H9 (cell line): ENCODE measurements at regions not wholly inside any gene's neighbourhood (a gene's known extent, or its start where the extent isn't known, plus 50 kb on each side); places are given as distances from the start of the nearest gene placed in this dataset.

Experiments
- DNase-seq: peaks from one replicate; pipeline ENCODE4 v3.0.0-alpha.2; 2017
- H2AFZ ChIP-seq: one replicate; pipeline ENCODE4 v1.6.1; 2013; ENCODE audit warnings: mild to moderate bottlenecking, low read length, control low read depth, moderate library complexity
- H2AK5ac ChIP-seq: 2 replicates; pipeline ENCODE4 v1.6.1; 2013; ENCODE audit warnings: low read length, control low read depth, mixed read lengths; ENCODE audit not compliant: insufficient read length
- H2BK120ac ChIP-seq: one replicate; pipeline ENCODE4 v1.6.1; 2013; ENCODE audit warnings: low read depth, mild to moderate bottlenecking, low read length, control low read depth, inconsistent platforms; ENCODE audit not compliant: poor library complexity, severe bottlenecking
- H2BK12ac ChIP-seq: 2 replicates; pipeline ENCODE4 v1.6.1; 2013; ENCODE audit warnings: low read length, control low read depth, mixed read lengths, low read depth; ENCODE audit not compliant: insufficient read length
- H2BK15ac ChIP-seq: 2 replicates; pipeline ENCODE4 v1.6.1; 2013; ENCODE audit warnings: low read depth, low read length, control low read depth
- H2BK20ac ChIP-seq: one replicate; pipeline ENCODE4 v1.6.1; 2013; ENCODE audit warnings: low read depth, mild to moderate bottlenecking, low read length, control low read depth, inconsistent platforms; ENCODE audit not compliant: poor library complexity, severe bottlenecking
- H2BK5ac ChIP-seq: 2 replicates; pipeline ENCODE4 v1.6.1; 2013; ENCODE audit warnings: low read length, control low read depth, mixed read lengths; ENCODE audit not compliant: insufficient read length
- H3K14ac ChIP-seq: 2 replicates; pipeline ENCODE4 v1.6.1; 2013; ENCODE audit warnings: low read length, control low read depth; ENCODE audit not compliant: insufficient read depth
- H3K18ac ChIP-seq: 2 replicates; pipeline ENCODE4 v1.6.1; 2013; ENCODE audit warnings: low read depth, mild to moderate bottlenecking, mixed read lengths, low read length, control low read depth; ENCODE audit not compliant: insufficient read length
- H3K23ac ChIP-seq: 2 replicates; pipeline ENCODE4 v1.6.1; 2013; ENCODE audit warnings: low read length, control low read depth, mixed read lengths, low read depth; ENCODE audit not compliant: insufficient read length
- H3K23me2 ChIP-seq: 2 replicates; pipeline ENCODE4 v1.6.1; 2013; ENCODE audit warnings: low read depth, mild to moderate bottlenecking, mixed read lengths, low read length, control low read depth; ENCODE audit not compliant: insufficient read length, poor library complexity, severe bottlenecking
- H3K27ac ChIP-seq: 2 replicates; pipeline ENCODE4 v1.5.1; 2013; ENCODE audit warnings: low read length, control low read depth, mixed read lengths, low read depth; ENCODE audit not compliant: insufficient read length
- H3K27me3 ChIP-seq: 2 replicates; pipeline ENCODE4 v1.6.1; 2013; ENCODE audit warnings: low read length, control low read depth, inconsistent platforms; ENCODE audit not compliant: insufficient read depth
- H3K4ac ChIP-seq: 2 replicates; pipeline ENCODE4 v1.6.1; 2013; ENCODE audit warnings: low read depth, mild to moderate bottlenecking, control low read depth, inconsistent platforms, low read length, moderate library complexity
- H3K4me1 ChIP-seq: 2 replicates; pipeline ENCODE4 v1.6.1; 2013; ENCODE audit warnings: low read length, control low read depth, inconsistent platforms; ENCODE audit not compliant: insufficient read depth
- H3K4me2 ChIP-seq: 2 replicates; pipeline ENCODE4 v1.6.1; 2013; ENCODE audit warnings: low read length, control low read depth, mixed read lengths; ENCODE audit not compliant: insufficient read length, insufficient read depth
- H3K56ac ChIP-seq: 2 replicates; pipeline ENCODE4 v1.6.1; 2013; ENCODE audit warnings: low read depth, mild to moderate bottlenecking, mixed read lengths, low read length, control low read depth; ENCODE audit not compliant: insufficient read length
- H3K79me1 ChIP-seq: 2 replicates; pipeline ENCODE4 v1.6.1; 2013; ENCODE audit warnings: low read depth, mild to moderate bottlenecking, moderate library complexity, low read length, control low read depth, inconsistent platforms; ENCODE audit not compliant: insufficient read depth, poor library complexity, severe bottlenecking
- H3K79me2 ChIP-seq: 2 replicates; pipeline ENCODE4 v1.6.1; 2013; ENCODE audit warnings: low read length, control low read depth, inconsistent platforms; ENCODE audit not compliant: insufficient read depth
- H3K9ac ChIP-seq: 2 replicates; pipeline ENCODE4 v1.6.1; 2013; ENCODE audit warnings: low read length, control low read depth, mixed read lengths; ENCODE audit not compliant: insufficient read length; ENCODE audit errors: extremely low read depth
- H3K9me3 ChIP-seq: one replicate; pipeline ENCODE4 v1.6.1; 2013; ENCODE audit warnings: low read depth, low read length, inconsistent platforms; ENCODE audit not compliant: control insufficient read depth
- H3T11ph ChIP-seq: one replicate; pipeline ENCODE4 v1.6.1; 2013; ENCODE audit warnings: mild to moderate bottlenecking, low read length, control low read depth, inconsistent platforms
- H4K20me1 ChIP-seq: one replicate; pipeline ENCODE4 v1.6.1; 2013; ENCODE audit not compliant: control insufficient read depth, insufficient read length, insufficient read depth
- H4K5ac ChIP-seq: 2 replicates; pipeline ENCODE4 v1.6.1; 2013; ENCODE audit warnings: low read depth, mild to moderate bottlenecking, mixed read lengths, low read length, control low read depth; ENCODE audit not compliant: insufficient read length
- H4K8ac ChIP-seq: replicated peaks from 2 replicates; pipeline ENCODE4 v1.6.1; 2013; ENCODE audit warnings: low read length, control low read depth, mixed read lengths, low read depth; ENCODE audit not compliant: insufficient read length
- H4K91ac ChIP-seq: 2 replicates; pipeline ENCODE4 v1.6.1; 2013; ENCODE audit warnings: low read depth, mild to moderate bottlenecking, moderate library complexity, mixed read lengths, low read length, control low read depth; ENCODE audit not compliant: insufficient read length
- H3K27ac Mint-ChIP-seq, 3 experiments: 2 replicates in 2 of 3; 3 replicates in 1 of 3; pipeline ENCODE4 v1.8.0; 2020 to 2021; ENCODE audit warnings: mixed read lengths in 3 of 3, mild to moderate bottlenecking in 1 of 3, moderate library complexity in 1 of 3
- H3K27me3 Mint-ChIP-seq: 2 replicates; pipeline ENCODE4 v1.8.0; 2021; ENCODE audit warnings: low read depth, mild to moderate bottlenecking, moderate library complexity, mixed read lengths
- H3K36me3 Mint-ChIP-seq, 3 experiments: 2 replicates in 2 of 3; 3 replicates in 1 of 3; pipeline ENCODE4 v1.8.0; 2020 to 2021; ENCODE audit warnings: low read depth in 3 of 3, mixed read lengths in 3 of 3; ENCODE audit not compliant: insufficient read depth in 1 of 3
- H3K4me1 Mint-ChIP-seq, 2 experiments: 2 replicates each; pipeline ENCODE4 v1.8.0; 2020; ENCODE audit warnings: mixed read lengths in 2 of 2
- H3K4me3 Mint-ChIP-seq, 2 experiments: 2 replicates in 1 of 2; 3 replicates in 1 of 2; pipeline ENCODE4 v1.8.0; 2020 to 2021; ENCODE audit warnings: mild to moderate bottlenecking in 2 of 2, mixed read lengths in 2 of 2, moderate library complexity in 1 of 2
- H3K9me3 Mint-ChIP-seq, 2 experiments: 2 replicates in 1 of 2; 3 replicates in 1 of 2; pipeline ENCODE4 v1.8.0; 2020; ENCODE audit warnings: mild to moderate bottlenecking in 2 of 2, mixed read lengths in 2 of 2, moderate library complexity in 1 of 2
- WGBS: extraction: QIAGEN DNeasy Blood & Tissue Kit; methylation state at CpG from one replicate; pipeline ENCODE4 v1.1.7; 2013; ENCODE audit warnings: missing lambda C conversion rate, low lambda C conversion rate, mixed read lengths; ENCODE audit not compliant: insufficient read length; ENCODE audit errors: extremely low coverage; 5-methylcytosine and 5-hydroxymethylcytosine counted together
- TF ChIP-seq, protein P1 (sequence below): fragments of 200-600 bp; sonication (generic); conservative IDR thresholded peaks from 3 replicates; pipeline ENCODE4 v1.8.0; 2021; ENCODE audit warnings: antibody characterized with exemption, mild to moderate bottlenecking

DNA sequence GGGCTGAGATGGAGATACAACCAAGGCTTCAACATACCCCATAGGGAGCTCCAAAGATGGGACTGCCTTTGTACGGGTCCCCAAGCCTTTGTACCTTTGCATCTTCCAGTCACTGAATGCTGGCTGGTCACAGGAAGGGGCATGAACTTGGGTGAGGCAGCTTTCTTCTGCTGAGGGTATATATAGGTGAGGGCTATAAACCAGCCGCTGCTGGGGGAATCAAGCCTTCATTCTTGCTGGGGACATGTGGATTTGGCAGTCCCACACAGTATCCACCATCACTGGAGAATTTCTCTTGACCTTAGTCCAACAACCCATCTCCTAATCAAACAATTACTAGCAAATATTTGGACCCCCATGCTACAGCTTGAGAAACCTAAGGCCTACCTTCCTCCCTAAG lies 61.7 kb downstream of the CCDC185 start:
- Histone ChIP-seq H4K5ac (no peak overlapping the region), H3K79me1 (no peaks in the 10 kb centered on the region), H3K18ac (no peak overlapping the region), H2BK12ac (no peak overlapping the region), H3K4me2 (no peak overlapping the region), H3K79me2 (no peaks in the 10 kb centered on the region), H3K9me3 (no peaks in the 10 kb centered on the region), H2BK20ac (no peak overlapping the region), H2AK5ac (no peak overlapping the region), H2BK5ac (no peak overlapping the region), H2BK15ac (no peak overlapping the region), H3K23ac (no peak overlapping the region), H3K14ac (no peak overlapping the region), H3K4me1 (no peaks in the 10 kb centered on the region), H3K23me2 (no peaks in the 10 kb centered on the region), H3T11ph (no peak overlapping the region), H3K56ac (no peak overlapping the region), H4K91ac (no peak overlapping the region), H3K27me3 (no peaks in the 10 kb centered on the region), H3K4ac (no peak overlapping the region), H3K27ac (no peak overlapping the region), H2BK120ac (no peak overlapping the region), H2AFZ (no peak overlapping the region), H3K9ac (no peak overlapping the region), H4K20me1 (no peaks in the 10 kb centered on the region), H4K8ac (no peak overlapping the region)
- TF ChIP-seq, protein P1, sequence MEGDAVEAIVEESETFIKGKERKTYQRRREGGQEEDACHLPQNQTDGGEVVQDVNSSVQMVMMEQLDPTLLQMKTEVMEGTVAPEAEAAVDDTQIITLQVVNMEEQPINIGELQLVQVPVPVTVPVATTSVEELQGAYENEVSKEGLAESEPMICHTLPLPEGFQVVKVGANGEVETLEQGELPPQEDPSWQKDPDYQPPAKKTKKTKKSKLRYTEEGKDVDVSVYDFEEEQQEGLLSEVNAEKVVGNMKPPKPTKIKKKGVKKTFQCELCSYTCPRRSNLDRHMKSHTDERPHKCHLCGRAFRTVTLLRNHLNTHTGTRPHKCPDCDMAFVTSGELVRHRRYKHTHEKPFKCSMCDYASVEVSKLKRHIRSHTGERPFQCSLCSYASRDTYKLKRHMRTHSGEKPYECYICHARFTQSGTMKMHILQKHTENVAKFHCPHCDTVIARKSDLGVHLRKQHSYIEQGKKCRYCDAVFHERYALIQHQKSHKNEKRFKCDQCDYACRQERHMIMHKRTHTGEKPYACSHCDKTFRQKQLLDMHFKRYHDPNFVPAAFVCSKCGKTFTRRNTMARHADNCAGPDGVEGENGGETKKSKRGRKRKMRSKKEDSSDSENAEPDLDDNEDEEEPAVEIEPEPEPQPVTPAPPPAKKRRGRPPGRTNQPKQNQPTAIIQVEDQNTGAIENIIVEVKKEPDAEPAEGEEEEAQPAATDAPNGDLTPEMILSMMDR = no peak
- Mint-ChIP-seq H3K27me3 (no peaks in the 10 kb centered on the region), H3K4me3 (no peak overlapping the region), H3K4me1 (no peaks in the 10 kb centered on the region; a peak in 1 of 4 replicates), H3K9me3 (peaks cover 4% of the 10 kb centered on the region in 2 experiments; a peak in 3 of 5 replicates), H3K27ac (no peak overlapping the region), H3K36me3 (peaks cover 0 to 3% (median 3%) of the 10 kb centered on the region in 3 experiments; a peak in 2 of 7 replicates)
- WGBS = no CpG with 5 or more reads among the region's 2 CpGs
- no peak for DNase-seq
